ENCODE measurements at regions not wholly inside any gene's neighbourhood (a gene's known extent, or its start where the extent isn't known, plus 50 kb on each side); places are given as distances from the start of the nearest gene placed in this dataset.
A peak's percentile ranks its signal among the peaks of the same experiment; 100 is the strongest.

DNA sequence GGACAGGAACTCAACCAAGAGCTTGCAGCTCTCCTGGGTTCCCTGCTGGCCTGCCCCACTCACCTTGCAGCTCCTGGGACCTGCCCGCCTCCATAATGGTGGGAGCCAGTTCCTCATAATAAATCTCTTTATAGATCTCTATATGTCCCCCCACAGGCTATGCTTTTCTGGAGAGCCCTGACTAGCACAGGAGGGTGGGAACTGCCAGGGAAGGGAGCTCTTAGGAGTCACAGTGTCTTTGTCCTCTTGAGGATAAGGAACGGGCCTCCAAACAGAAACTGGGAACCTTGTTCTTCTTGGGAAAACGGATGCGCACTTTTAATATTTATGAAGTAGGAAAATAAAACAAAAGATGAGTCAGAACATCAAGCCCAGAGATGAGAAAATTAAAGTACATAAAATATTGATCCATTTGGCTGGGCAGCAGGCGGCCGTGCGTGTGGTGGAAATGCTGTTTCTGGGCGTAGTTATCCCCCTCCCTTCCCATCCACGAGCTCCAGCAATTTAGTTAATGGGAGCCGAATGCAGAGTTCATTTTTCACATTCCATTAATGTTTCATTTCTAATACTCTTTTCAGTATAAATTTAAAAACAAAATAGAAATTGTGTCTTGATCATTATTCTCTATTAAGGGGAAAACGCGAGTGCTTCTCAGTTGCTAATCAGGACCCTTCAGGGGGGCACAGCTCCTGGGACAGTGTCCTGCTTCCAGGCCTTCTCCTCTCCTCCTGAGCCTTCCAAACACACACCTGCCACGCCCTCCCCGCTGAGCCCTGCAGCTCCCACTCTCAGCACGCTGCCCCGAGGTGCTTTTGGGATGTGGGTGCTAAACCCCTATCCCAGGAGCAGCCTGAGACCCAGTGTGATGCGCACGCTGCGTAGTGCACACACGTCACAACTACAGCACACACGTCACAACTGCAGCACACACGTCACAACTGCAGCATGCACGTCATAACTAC is 323.3 kb upstream of the AJAP1 start:
- DNase-seq (ENCODE audit: low read depth, low spot score), result no peak
- no peak overlapping the region for H3K27ac ChIP-seq

DNA sequence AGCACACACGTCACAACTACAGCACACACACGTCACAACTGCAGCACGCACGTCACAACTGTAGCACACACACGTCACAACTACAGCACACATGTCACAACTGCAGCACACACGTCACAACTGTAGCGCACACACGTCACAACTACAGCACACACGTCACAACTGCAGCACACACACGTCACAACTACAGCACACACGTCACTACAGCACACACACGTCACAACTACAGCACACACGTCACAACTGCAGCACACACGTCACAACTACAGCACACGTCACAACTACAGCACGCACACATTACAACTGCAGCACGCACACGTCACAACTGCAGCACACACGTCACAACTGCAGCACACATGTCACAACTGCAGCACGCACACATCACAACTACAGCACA is 322.6 kb upstream of the AJAP1 start:
- H3K27ac ChIP-seq, result no peak overlapping the region
- no peak for DNase-seq (ENCODE audit: low read depth, low spot score)

DNA sequence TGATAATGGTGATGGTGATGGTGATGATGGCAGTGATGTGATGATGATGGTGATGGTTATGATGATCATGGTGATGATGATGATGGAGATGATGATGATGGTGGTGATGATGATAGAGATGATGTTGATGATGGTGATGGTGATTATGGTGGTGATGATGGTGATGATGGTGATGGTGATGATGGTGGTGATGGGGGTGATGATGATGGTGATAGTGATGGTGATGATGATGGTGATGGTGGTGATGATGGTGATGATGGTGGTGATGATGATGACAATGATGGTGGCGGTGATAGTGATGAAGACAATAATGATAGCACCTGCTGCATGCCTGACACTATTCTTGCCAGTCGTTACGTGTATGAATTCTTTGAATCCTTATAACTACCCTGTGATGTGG is 317.9 kb upstream of the AJAP1 start:
- no peak overlapping the region for H3K27ac ChIP-seq
- no peak for DNase-seq (ENCODE audit: low read depth, low spot score)

DNA sequence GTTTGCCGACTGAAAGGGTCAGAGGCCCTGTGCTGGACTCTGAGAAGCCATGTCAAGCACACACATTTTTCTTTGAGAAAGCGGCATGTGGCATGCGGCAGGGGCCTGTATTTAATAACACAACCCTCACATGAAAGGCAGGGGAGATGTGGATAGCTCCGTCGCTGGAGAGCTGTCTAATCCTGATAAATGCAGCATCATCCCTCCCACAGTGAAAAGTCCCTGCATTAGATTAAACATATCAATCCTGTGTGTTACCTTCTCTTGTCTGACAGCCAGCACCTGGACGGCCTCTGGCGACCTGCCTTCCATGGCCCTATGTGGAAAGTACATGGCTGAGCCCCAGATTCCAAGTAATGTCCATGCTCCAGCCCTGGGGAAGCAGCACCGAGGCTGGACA is 313.0 kb upstream of the AJAP1 start:
- no peak overlapping the region for H3K27ac ChIP-seq
- DNase-seq (ENCODE audit: low read depth, low spot score), result no peak

DNA sequence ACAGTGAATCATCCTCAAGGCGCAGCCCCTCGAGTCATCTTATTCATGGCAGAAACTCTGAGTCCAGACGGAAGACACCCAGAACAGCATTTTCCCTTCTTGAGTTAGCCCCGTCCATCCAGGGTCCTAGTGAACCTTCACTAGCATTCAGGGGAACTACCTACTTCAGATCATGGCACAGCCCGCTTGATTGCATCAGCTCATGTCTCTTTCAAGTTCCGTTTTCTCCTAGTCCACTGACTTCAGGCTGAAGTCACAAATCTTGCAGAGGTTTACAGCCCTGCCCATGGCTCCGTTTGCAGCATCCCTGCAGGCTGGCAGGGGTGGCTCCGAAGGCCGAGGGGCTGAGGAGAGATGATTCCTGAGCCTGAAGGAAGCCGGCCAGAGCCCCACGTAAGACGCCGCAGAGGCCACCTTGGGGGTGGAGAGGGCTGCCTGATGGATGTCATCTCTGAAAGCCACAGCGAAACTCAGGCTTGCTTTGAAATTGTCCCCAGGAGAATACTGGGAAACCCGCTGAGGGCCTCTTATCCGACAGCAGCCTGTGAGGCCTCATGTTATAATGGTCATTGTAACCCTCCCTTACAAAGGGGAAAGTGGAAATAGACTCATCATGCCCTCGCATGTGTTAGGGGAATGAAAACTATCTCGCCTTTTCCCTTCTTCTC is 310.2 kb upstream of the AJAP1 start:
- no peak overlapping the region for H3K27ac ChIP-seq
- DNase-seq (ENCODE audit: low read depth, low spot score), result no peak

DNA sequence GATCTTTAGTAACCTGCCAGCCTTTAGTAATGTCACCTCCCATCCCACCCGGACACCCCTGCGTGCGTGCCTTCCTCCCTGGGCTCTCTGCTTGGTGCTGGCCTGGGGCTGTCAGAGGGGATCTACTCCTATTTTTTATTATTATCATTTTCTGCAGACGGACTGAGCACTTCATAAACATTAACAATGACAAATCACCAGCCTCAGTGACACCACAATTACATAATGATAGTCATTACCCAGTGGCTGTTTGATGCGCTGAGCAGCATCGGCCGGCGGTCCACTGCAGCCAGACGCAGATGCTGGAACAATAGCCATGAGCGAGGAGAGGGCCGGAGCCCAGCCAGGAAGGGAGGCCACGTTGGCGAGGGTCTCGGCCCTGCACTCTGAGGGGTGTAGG is 309.3 kb upstream of the AJAP1 start:
- no peak overlapping the region for H3K27ac ChIP-seq
- no peak for DNase-seq (ENCODE audit: low read depth, low spot score)

DNA sequence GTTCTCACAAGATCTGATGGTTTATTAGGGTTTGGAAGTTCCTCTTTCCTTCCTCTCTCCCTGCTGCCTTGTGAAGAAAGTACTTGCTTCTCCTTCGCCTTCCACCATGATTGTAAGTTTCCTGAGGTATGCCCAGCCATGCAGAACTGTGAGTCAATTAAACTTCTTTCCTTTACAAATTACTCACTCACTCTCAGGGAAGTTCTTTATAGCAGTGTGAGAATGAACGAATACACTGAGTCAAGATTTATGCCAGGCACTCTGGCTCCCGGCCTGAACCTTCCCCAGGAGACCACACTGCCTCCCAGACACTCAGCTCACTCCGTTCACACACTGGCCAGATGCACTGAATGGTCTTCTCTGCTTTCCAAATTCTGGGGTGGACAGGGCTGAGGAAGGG is 308.3 kb upstream of the AJAP1 start:
- no peak for DNase-seq (ENCODE audit: low read depth, low spot score)
- no peak overlapping the region for H3K27ac ChIP-seq

DNA sequence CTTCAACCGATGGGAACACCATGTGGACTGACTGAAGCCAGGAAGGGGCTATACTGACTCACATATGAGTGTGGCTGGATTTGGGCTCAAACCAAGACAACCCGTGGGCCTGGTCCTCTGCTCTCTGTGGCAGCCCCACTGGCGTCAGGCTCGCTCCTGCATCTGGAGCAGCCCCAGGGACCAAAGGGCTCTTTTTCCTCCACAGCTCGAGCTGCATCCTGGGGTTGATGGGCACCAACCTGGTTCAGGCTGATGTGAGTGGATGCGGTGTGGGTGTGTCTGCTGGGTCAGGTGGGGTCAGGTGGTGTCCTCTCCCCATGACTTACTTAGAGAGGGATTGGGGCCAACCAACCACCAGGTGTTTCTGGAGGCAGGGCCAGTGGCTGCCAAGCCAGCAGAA is 303.0 kb upstream of the AJAP1 start:
- H3K27ac ChIP-seq, result no peak overlapping the region
- DNase-seq (ENCODE audit: low read depth, low spot score), result no peak

DNA sequence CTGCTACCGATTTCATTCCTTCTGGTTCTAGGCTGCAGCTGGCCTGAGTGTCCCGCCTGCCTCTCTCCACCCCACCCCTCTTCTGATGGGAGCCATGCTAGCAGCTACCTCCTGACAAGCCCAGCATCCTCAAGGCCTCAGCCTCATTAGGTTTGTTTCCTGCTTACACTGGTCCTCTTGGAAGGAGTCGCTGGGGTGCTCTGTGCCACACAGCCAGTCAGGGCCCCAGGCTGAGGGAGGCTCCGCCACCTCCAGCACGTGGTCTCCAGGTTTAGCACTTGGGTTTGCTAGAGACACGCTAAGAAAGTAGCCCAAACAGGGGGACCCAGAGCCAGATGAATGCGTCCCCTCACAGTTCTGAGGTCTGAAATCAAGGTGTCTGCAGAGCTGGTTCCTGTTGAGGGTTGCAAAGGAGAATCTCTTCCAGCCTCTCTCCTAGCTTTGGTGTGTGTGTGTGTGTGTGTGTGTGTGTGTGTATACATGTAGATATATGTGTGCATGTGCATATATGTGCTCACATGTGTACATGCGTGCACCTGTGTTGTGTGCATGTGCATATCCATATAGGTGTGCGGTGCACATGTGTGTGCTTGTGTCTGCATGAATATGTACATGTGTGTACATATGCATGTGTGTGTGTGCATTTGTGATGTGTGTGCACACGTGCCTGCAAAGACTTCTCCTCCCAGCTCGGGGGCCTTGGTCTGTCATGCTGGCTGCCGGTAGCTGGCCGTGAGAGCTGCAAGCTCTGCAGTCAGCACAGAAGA is 301.1 kb upstream of the AJAP1 start:
- H3K27ac ChIP-seq, result no peak overlapping the region
- DNase-seq (ENCODE audit: low read depth, low spot score), result no peak

DNA sequence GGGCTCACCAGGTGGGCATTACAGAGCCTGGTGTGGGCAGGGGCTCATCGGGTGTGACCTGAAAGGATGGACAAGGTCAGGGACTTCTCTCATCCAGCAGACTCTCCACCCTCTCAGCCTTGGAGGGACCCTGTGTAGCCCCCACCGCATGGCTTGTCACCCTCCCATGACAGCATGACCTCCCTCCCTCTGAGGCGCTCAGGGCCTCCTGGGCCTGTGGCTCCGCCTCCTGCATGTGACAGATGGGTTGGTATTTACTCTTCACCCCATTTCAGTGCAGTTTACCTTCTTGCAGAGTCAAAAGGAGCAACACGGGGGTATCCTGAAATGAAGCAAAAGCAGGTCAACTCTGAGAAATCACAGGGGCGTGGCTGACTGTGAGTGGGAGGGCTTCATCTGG is 298.6 kb upstream of the AJAP1 start:
- no peak for DNase-seq (ENCODE audit: low read depth, low spot score)
- no peak overlapping the region for H3K27ac ChIP-seq

DNA sequence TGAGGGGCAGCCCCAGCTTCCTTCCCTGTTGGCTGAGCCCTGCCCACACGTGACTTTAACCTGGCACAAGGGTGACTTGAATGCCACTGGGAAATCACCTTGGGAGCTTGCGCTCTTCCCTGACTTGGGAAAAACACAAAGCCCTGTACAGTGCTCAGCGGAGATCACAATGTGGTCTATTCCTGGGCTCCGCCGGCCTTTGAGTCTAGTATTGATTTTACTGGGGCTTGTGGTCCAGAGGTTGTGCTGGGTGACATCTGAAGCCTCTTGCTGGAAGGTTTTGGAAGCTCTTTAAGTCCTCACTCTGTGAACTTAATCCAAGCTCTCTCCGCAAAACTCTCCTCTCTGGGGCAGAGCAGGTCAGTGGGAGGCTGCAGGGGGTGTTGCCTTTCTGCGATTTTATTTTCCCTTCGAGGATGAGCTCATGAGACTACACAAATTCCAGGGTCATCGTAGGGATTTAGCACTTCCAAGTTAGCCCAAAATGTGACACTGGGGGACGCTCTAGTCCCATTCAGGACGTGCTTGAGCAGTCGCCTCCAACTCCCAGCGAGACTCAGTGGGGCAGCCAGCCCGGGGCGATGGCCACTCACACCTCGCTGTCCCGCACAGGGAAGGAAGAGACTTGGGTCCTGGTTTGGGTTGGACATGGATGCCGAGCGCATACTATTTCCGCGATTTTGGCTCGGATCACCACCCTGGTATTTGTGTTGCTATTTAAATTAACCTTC is 291.9 kb upstream of the AJAP1 start:
- H3K27ac ChIP-seq, result no peak overlapping the region
- no peak for DNase-seq (ENCODE audit: low read depth, low spot score)

DNA sequence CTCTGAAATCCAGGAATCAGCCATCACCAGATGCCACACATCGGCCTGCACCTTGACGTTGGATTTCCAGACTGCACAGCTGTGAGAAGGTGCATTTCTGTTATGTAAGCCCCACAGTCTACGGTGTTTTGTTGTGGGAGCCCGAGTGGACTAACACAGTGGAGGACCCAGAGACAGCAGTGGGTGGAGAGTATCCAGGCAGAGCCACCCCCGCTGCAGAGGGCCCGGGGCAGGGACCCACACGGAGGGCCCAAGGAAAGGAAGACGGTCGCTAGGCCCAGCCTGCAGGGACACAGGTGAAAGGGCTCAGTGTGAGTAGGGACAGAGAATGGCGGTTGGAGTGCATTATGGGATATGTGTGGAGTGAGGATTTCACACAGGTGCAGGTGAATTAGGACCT is 288.3 kb upstream of the AJAP1 start:
- DNase-seq (ENCODE audit: low read depth, low spot score), result no peak

DNA sequence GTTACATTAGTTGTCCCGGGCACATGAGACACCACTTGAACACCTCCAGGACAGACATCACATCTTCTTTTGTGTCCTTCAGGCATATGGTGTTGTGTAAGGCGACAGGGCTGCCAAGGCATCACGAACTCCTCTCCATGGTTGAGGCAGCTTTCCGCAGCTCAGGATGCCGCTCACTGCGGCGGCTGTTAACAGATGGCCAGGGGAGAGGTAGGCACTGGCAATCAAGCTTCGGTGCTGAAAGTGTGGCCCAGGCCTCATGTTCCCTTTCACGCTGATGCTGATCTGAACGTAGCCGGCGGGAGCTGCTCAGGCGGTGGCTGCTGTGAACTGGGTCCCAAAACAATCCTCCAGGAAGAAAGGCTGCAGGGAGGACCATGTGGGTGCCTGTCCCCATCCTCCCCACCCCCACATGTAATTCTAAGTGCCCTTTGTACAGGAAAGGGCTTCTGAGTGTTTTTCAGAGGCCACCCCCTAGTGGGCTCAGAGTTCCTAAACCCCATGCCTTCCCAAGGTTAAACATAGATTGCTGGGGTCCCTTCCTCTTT is 287.1 kb upstream of the AJAP1 start:
- DNase-seq (ENCODE audit: low read depth, low spot score), result no peak

More for the DNA sequence above, 288.3 kb upstream of the AJAP1 start:
- no peak overlapping the region for H3K27ac ChIP-seq

DNA sequence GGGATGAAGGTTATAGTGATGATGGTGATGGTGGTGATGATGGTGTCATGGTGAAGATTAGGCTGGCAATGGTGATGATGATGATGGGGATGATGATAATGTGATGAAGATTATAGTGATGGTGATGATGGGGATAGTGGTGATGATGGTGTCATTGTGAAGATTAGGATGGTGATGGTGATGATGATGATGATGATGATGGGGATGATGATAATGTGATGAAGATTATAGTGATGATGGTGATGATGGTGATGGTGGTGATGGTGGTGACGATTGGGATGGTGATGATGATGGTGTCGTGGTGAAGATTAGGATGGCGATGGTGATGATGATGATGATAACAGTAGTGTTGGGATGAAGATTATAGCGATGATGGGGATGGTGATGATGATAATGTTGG is 285.1 kb upstream of the AJAP1 start:
- H3K27ac ChIP-seq, result no peak overlapping the region
- no peak for DNase-seq (ENCODE audit: low read depth, low spot score)

More for the DNA sequence above, 287.1 kb upstream of the AJAP1 start:
- H3K27ac ChIP-seq, result no peak overlapping the region

DNA sequence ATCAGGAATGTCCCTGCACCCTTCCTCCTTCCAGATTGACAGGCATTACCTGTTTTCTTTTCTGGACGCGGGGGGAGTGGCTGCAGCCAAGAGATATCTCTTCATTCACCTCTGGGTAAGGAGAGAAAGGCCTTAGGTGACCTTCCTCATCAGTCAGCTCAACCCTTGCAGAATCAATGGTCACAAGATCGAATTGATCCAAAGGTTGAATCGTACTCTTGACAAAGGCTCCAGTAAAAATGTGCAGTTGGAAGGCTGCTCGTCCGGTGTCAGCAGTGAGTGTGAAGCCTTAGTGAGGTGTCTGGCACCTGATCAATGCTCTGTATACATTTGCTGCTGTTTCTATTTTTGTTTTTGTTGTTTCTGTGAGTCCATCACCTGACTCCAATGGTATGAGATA is 282.6 kb upstream of the AJAP1 start:
- H3K27ac ChIP-seq, result no peak overlapping the region
- DNase-seq (ENCODE audit: low read depth, low spot score), result no peak

DNA sequence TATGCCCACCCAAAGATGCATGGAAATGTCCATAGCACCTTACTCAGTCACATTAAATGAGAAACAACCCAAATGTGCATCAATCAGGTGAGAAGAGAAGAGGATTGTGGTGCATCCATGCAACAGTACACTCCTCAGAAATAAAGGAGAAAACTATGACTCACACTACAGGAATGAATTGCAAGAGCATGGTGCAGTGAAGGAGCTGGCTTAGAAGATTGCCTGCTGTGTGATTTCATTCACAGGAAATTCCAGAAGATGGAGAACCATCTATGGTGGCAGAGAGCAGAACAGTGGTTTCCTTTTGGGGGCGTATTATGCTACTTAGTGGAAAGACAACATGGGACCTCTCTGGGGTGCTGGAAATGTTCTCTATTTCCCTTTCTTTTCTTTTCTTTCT is 278.6 kb upstream of the AJAP1 start:
- DNase-seq (ENCODE audit: low read depth, low spot score), result no peak
- no peak overlapping the region for H3K27ac ChIP-seq

DNA sequence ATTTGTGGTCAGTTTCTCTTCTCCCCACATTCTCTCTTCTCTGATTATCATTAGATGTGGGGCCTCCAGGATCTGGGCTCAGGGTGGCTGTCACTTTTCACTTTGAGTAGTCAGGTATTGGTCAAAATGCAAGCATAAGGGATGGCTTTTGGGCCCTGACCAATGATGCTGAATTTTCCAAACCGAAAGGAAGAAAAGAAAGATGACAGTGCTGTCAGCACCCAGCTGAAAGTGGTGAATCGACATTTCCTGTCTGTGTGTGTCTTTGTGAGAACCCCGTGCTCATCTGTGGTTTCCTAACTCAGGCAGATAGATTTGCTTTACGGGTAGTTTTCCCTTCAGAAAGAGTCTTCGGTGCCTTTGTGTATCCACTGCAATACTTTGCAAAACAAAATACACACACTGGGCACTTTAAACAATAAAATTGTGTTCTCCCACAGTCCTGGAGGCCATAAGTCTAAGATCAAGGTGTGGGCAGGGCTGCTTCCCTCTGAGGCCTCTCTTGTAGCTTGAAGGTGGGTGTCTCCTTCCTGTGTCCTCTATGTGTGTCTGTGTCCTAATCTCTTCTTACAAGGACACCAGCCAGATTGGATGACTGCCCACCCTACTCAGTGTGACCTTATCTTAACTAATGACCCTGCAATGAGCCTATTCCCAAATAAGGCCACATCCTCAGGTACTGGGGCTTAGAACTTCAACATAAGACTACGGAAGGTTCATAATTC is 274.8 kb upstream of the AJAP1 start:
- no peak for DNase-seq (ENCODE audit: low read depth, low spot score)
- H3K27ac ChIP-seq, result no peak overlapping the region

DNA sequence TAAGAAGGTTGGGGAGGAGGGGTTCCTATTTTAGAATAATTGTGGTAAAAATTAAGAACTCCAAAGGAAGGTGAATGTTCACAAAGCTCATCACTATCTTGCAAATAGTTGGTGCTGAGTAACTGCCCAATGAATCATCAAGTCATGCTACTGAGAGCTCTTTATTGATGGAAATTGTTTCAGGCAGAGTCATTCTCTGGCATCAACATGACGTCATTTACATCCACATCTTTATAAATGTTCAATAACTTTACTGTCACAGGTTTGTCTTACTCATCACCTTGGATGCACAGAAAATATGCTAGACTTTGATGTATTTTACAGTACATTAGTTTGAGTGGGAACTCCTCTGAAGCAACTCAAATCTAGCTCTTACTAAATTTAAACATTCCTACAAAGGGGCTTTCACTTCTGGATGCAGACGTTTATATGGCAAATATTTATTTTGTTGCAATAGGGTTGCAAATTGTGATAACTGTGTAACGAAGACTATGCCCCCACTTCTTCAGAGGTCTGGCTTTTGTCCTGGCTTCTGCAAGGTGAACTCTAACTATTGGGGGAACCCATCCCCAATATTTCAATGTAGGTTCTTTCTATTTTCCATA is 273.7 kb upstream of the AJAP1 start:
- DNase-seq (ENCODE audit: low read depth, low spot score), result peak; percentile 2
- no peak overlapping the region for H3K27ac ChIP-seq

DNA sequence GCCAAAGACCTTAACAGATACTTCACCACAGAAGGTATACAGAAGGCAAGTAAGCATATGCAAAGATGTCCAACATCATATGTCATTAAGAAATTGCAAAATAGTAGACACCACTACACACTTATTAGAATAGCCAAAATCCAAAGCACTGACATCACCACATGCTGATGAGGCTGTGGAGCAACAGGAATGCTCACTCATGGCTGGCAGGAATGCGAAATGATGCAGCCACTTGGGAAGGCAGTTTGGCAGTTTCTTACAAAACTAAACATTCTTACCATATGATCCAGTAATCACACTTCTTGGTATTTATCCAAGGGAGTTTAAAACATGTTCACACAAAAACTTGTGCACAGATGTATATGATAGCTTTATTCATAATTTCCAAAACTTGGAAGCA is 261.2 kb upstream of the AJAP1 start:
- no peak overlapping the region for H3K27ac ChIP-seq
- DNase-seq (ENCODE audit: low read depth, low spot score), result no peak
